Breast epithelium (tissue), 3 donors: ENCODE measurements at regions not wholly inside any gene's neighbourhood (a gene's known extent, or its start where the extent isn't known, plus 50 kb on each side); places are given as distances from the start of the nearest gene placed in this dataset.

Source experiments
- POLR2A ChIP-seq: fragments of 450-650 bp; IDR thresholded peaks from one replicate; pipeline ENCODE4 v1.6.1; 2016; ENCODE audit warnings: antibody characterized with exemption, mild to moderate bottlenecking, moderate library complexity
- POLR2AphosphoS5 ChIP-seq, 3 donors: sonication (generic); formaldehyde crosslinking; IDR thresholded peaks; one replicate each; pipeline ENCODE4 v1.6.1; 2017; ENCODE audit warnings: antibody characterized with exemption in 3 of 3
- TF ChIP-seq, protein P1 (sequence below), 3 donors: fragments of 450-650 bp; IDR thresholded peaks; one replicate each; pipeline ENCODE4 v1.5.1; 2016 to 2017; ENCODE audit warnings: antibody characterized with exemption in 3 of 3, mild to moderate bottlenecking in 3 of 3, moderate library complexity in 3 of 3

DNA sequence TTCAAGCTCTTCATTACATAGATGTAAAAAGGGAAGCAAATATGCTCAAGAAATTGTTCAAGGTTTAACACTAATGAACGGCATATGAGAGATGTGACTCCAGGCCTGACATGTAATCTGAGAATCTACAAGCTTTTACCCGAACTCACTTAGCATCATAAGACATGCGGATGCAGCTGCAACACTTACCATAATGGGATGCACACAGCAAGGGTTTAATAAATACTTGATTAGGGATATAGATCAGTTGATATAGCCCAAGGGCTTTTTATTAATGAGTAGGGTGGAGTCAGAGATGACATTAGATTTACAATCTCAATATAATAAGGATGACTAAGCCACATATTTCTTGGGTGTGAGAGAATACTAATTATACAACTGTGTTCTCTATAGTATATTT, 2215.5 kb downstream of the MAT2B start:
- TF ChIP-seq POLR2A, result no peak
- TF ChIP-seq, protein P1, sequence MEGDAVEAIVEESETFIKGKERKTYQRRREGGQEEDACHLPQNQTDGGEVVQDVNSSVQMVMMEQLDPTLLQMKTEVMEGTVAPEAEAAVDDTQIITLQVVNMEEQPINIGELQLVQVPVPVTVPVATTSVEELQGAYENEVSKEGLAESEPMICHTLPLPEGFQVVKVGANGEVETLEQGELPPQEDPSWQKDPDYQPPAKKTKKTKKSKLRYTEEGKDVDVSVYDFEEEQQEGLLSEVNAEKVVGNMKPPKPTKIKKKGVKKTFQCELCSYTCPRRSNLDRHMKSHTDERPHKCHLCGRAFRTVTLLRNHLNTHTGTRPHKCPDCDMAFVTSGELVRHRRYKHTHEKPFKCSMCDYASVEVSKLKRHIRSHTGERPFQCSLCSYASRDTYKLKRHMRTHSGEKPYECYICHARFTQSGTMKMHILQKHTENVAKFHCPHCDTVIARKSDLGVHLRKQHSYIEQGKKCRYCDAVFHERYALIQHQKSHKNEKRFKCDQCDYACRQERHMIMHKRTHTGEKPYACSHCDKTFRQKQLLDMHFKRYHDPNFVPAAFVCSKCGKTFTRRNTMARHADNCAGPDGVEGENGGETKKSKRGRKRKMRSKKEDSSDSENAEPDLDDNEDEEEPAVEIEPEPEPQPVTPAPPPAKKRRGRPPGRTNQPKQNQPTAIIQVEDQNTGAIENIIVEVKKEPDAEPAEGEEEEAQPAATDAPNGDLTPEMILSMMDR (IDR thresholded peaks at IDR 0.05), result no peak
- no peak for TF ChIP-seq POLR2AphosphoS5 (IDR thresholded peaks at IDR 0.05)
